Vagina (tissue), 2 donors: ENCODE measurements at regions not wholly inside any gene's neighbourhood (a gene's known extent, or its start where the extent isn't known, plus 50 kb on each side); places are given as distances from the start of the nearest gene placed in this dataset.
"Not testable (repeated sequence)": the region's sequence is repeated elsewhere in the genome, so short reads cannot be mapped to it uniquely, and the experiment has no call there.

Experiments used
- DNase-seq, 2 donors: peaks; one replicate each; pipeline ENCODE4 v3.0.0-alpha.2; 2017; ENCODE audit errors: extremely low spot score in 2 of 2
- H3K27ac ChIP-seq: fragments of 200-600 bp; sonication (generic); one replicate; pipeline ENCODE4 v1.5.1; 2019
- H3K27me3 ChIP-seq: fragments of 200-600 bp; sonication (generic); one replicate; pipeline ENCODE4 v1.5.1; 2019
- H3K36me3 ChIP-seq, 2 donors: fragments of 200-600 bp; sonication (generic); one replicate each; pipeline ENCODE4 v1.5.1; 2017 to 2019
- H3K4me1 ChIP-seq: fragments of 200-600 bp; sonication (generic); one replicate; pipeline ENCODE4 v1.5.1; 2019
- H3K4me3 ChIP-seq, 2 donors: fragments of 200-600 bp; sonication (generic); 1 replicate in 1 of 2; 2 replicates in 1 of 2; pipeline ENCODE4 v1.5.1; 2016 to 2019
- H3K9me3 ChIP-seq: fragments of 200-600 bp; sonication (generic); one replicate; pipeline ENCODE4 v1.5.1; 2019
- CTCF ChIP-seq, 3 experiments: fragments of 450-650 bp in 2 of 3; fragments of 200-600 bp in 1 of 3; sonication (generic) in 1 of 3; IDR thresholded peaks; one replicate each; pipeline ENCODE4 v1.5.1; 2017 to 2019; ENCODE audit warnings: antibody characterized with exemption in 3 of 3, mild to moderate bottlenecking in 2 of 3, moderate library complexity in 2 of 3
- POLR2A ChIP-seq, 2 donors: fragments of 450-650 bp; IDR thresholded peaks; one replicate each; pipeline ENCODE4 v1.6.1; 2017; ENCODE audit warnings: antibody characterized with exemption in 2 of 2, mild to moderate bottlenecking in 2 of 2, moderate library complexity in 2 of 2
- POLR2AphosphoS5 ChIP-seq, 2 donors: sonication (generic); formaldehyde crosslinking; IDR thresholded peaks; one replicate each; pipeline ENCODE4 v1.9.0; 2017; ENCODE audit warnings: antibody characterized with exemption in 2 of 2, mild to moderate bottlenecking in 2 of 2, low read depth in 1 of 2; ENCODE audit not compliant: insufficient read depth in 1 of 2
- intact Hi-C: fragments of 100-400 bp; cut with DNase I; formaldehyde crosslinking; loops from one replicate; pipeline ENCODE4 v1.15.1; 2023

GRCh38 chr14:35174342-35174741 lies 52.0 kb downstream of the PRORP start:
- Histone ChIP-seq H3K9me3 (no peaks in the 10 kb centered on the region), H3K4me3 (no peak overlapping the region), H3K27ac (no peak overlapping the region), H3K27me3 (no peaks in the 10 kb centered on the region), H3K36me3 (no peaks in the 10 kb centered on the region), H3K4me1 (no peaks in the 10 kb centered on the region)
- no peak for TF ChIP-seq CTCF (IDR thresholded peaks at IDR 0.05)
- no peak for TF ChIP-seq POLR2AphosphoS5 (IDR thresholded peaks at IDR 0.05; ENCODE audit: insufficient read depth in 1 of 2, low read depth in 1 of 2)
- no peak for TF ChIP-seq POLR2A (IDR thresholded peaks at IDR 0.05)
- DNase-seq = no peak
- intact Hi-C loops = no loop called here

DNA sequence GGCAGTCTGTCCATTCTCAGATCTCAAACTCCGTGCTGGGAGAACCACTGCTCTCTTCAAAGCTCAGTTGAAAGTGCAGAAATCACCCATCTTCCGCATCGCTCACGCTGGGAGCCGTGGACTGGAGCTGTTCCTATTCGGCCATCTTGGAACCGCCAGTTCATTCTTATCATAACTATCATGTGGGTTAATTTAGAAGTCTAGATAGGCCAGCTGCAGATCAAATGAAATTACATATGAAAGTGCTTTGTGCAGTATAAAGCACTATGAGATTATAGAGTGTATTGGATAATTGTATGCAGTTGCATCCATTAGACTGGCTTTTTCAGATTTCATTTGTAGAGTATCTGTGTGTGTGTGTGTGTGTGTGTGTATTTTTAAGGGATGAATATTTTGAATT lies 57.8 kb downstream of the PRORP start:
- Histone ChIP-seq H3K27ac (no peak overlapping the region), H3K4me1 (no peaks in the 10 kb centered on the region), H3K36me3 (no peaks in the 10 kb centered on the region), H3K9me3 (no peaks in the 10 kb centered on the region), H3K27me3 (no peaks in the 10 kb centered on the region), H3K4me3 (no peak overlapping the region)
- intact Hi-C loops = no loop called here
- no peak for TF ChIP-seq POLR2AphosphoS5 (IDR thresholded peaks at IDR 0.05; ENCODE audit: insufficient read depth in 1 of 2, low read depth in 1 of 2)
- TF ChIP-seq CTCF (IDR thresholded peaks at IDR 0.05) = no peak
- TF ChIP-seq POLR2A (IDR thresholded peaks at IDR 0.05) = no peak
- no peak for DNase-seq

DNA sequence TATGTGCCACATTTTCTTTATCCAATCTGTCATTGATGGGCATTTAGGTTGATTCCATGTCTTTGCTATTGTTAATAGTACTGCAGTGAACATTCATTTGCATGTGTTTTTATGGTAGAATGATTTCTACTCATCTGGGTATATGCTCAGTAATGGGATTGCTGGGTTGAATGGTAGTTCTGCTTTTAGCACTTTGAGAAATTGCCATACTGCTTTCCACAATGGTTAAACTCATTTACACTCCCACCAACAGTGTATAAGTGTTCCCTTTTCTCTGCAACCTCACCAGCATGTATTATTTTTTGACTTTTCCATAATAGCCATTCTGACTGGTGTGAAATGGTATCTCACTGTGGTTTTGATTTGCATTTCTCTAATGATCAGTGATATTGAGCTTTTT lies 62.5 kb downstream of the PRORP start:
- H3K27me3 ChIP-seq, H3K4me1 ChIP-seq, H3K4me3 ChIP-seq, H3K27ac ChIP-seq, DNase-seq, H3K9me3 ChIP-seq, intact Hi-C loops, H3K36me3 ChIP-seq: not testable (repeated sequence)

DNA sequence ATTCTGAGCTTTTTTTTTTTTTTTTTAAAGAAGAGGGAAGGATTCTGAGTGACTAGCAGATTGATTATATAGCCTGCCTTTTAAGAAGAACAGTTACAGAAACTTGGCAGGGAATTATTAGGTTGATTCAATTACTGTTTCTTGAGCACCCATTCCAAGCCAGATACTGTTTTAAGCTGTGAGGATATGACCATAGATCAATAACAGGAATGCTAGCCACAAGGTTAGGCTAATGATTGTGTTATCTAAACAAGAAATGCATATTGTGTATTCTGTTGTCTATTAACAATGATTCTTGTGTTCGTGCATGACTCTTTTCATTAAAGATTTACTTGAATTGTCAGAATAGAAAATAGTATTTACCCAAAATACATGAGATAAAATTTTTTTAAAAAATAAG lies 67.1 kb downstream of the PRORP start:
- Histone ChIP-seq H3K9me3 (no peaks in the 10 kb centered on the region), H3K36me3 (peaks cover 0 to 8% of the 10 kb centered on the region in 2 donors), H3K4me3 (no peak overlapping the region), H3K27me3 (no peaks in the 10 kb centered on the region), H3K27ac (no peak overlapping the region), H3K4me1 (no peaks in the 10 kb centered on the region)
- no peak for DNase-seq
- TF ChIP-seq POLR2A (IDR thresholded peaks at IDR 0.05) (no peak), CTCF (IDR thresholded peaks at IDR 0.05) (no peak), POLR2AphosphoS5 (IDR thresholded peaks at IDR 0.05; ENCODE audit: insufficient read depth in 1 of 2, low read depth in 1 of 2) (no peak)
- intact Hi-C loops = no loop called here

DNA sequence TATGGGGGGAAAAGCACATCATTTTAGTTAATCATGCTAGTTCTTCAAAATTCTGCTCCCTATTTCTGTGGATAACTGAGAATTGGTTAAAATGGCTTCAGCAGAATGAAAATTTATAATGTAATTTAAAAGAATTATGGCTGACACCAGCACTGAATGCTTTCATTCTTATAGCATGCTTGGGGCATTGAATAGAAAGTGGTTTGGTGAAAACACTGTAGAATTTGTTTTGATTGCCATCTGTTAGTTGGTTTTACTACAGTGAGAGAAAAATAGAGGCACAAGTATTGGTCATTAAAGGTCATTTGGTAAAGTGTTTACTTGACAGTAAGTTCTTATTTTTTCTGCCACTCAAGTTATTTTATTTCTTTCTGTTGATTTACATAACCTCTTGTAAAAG lies 70.8 kb downstream of the PRORP start:
- H3K36me3 ChIP-seq = peaks cover 0 to 8% of the 10 kb centered on the region in 2 donors
- H3K27me3 ChIP-seq = no peaks in the 10 kb centered on the region
- TF ChIP-seq POLR2A (IDR thresholded peaks at IDR 0.05) (no peak), CTCF (IDR thresholded peaks at IDR 0.05) (no peak), POLR2AphosphoS5 (IDR thresholded peaks at IDR 0.05; ENCODE audit: insufficient read depth in 1 of 2, low read depth in 1 of 2) (no peak)
- H3K27ac ChIP-seq = no peak overlapping the region
- intact Hi-C loops = no loop called here
- no peaks in the 10 kb centered on the region for H3K9me3 ChIP-seq
- H3K4me3 ChIP-seq = no peak overlapping the region
- no peak for DNase-seq
- no peaks in the 10 kb centered on the region for H3K4me1 ChIP-seq

DNA sequence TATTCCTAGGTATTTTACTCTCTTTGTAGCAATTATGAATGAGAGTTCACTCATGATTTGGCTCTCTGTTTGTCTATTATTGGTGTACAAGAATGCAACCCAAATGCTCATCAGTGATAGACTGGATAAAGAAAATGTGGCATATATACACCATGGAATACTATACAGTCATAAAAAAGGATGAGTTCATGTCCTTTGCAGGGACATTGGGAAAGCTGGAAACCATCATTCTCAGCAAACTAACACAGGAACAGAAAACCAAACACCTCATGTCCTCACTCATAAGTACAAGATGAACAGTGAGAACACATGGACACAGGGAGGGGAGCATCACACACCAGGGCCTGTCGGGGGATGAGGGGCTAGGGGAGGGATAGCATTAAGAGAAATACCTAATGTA lies 71.8 kb downstream of the PRORP start:
- H3K9me3 ChIP-seq, H3K4me1 ChIP-seq, DNase-seq, H3K4me3 ChIP-seq, intact Hi-C loops, H3K36me3 ChIP-seq, H3K27ac ChIP-seq, H3K27me3 ChIP-seq: not testable (repeated sequence)
